ENCODE measurements at regions not wholly inside any gene's neighbourhood (a gene's known extent, or its start where the extent isn't known, plus 50 kb on each side); places are given as distances from the start of the nearest gene placed in this dataset.

- FAIRE-seq, result no peak
These were observed 629.6 kb upstream of the EPHA7 start for GRCh38 chr6:94049001-94049400.

- FAIRE-seq, result no peak
These were observed 625.9 kb upstream of the EPHA7 start for GRCh38 chr6:94045099-94045829.

GRCh38 chr6:94041945-94042709 lies 622.8 kb upstream of the EPHA7 start:
- no peak for FAIRE-seq

DNA sequence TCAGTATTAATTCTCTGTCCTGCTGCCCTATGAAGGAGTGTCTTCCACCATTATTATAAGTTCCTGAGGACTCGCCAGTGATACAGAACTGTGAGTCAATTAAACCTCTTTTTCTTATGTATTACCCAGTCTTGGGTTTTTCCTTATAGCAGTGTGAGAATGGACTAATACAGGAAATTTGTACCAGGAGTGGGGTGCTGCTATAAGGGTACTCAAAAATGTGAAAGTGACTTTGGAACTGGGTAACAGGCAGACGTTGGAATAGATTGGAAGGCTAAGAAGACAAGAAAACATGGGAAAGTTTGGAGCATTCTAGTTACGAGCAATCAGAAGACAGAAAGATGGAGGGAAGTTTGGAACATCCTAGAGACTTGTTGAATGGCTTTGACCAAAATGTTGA lies 616.7 kb upstream of the EPHA7 start:
- no peak for FAIRE-seq

DNA sequence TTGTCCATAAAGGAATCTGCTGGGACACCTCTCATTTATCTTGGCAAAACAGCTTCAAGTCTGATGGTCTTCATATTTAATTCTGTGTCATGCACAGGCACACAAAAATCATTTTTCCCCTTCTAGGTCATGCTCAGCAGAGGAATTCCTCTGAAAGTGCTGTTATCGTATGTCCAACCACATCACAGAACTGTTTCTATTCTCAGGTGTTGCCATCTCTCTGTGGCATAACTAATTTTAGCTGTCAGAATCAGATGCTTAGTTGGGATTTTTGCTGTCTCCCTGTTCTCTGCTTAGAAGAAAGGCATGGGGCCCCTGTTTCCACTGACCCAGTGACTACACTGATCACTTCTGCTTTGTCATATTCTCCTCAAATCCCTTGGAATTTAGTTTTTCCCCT lies 608.0 kb upstream of the EPHA7 start:
- FAIRE-seq, result no peak

GRCh38 chr6:94026575-94026974 lies 607.2 kb upstream of the EPHA7 start:
- FAIRE-seq, result no peak

DNA sequence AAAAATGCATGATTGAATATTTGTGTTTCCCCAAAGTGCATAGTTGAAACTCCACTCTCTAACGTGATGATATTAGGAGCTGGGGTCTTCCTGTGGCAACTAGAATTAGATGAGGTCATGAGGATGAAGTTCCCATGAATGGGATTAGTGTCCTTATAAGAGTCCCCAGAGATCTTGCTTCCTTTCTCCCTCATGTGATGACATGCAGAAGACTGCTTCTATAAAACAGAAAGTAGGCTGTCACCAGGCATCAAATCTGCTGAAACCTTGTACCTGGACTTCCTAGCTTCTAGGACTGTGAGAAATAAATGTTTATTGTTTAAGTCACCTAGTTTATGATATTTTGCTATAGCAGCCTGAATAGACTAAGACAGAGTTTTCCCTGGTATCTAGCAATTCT lies 586.5 kb upstream of the EPHA7 start:
- FAIRE-seq, result no peak

- no peak for FAIRE-seq
These were observed 573.6 kb upstream of the EPHA7 start for GRCh38 chr6:93992976-93993375.

DNA sequence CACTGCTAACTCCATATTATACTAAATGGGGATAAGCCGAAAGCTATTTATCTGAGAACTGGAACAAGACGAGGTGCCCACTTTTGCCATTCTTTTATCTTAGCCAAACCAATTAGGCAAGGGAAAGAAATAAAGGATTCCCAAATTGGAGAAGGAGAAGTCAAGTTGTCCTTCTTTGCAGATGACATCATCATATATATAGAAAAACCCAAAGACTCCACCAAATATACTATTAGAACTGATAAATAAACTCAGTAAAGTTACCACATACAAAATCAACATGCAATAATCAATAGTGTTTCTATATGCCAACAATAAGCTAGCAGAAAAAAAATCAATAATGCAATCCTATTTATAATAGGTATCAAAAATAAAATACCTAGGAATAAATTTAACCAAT lies 570.3 kb upstream of the EPHA7 start:
- no peak for FAIRE-seq

DNA sequence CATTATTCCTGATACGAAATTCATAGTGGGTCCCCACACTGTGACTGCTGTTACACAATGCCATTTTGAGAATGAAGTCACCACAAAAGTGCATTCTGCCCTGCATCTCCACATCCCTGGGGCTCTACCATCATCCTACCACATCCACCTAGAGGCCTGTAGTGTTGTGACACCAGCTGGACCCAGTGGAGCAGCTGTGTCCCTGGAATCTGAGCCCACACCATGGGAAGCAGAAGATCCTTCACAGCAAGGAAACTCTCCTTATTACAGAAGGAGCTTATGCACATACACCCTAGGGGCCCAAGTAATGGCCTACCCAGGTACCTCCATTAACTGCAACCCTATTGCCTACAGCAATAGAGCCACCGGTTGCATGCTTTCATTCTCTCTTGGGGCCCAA lies 566.6 kb upstream of the EPHA7 start:
- no peak for FAIRE-seq

GRCh38 chr6:93975159-93975558 lies 555.8 kb upstream of the EPHA7 start:
- no peak for FAIRE-seq

DNA sequence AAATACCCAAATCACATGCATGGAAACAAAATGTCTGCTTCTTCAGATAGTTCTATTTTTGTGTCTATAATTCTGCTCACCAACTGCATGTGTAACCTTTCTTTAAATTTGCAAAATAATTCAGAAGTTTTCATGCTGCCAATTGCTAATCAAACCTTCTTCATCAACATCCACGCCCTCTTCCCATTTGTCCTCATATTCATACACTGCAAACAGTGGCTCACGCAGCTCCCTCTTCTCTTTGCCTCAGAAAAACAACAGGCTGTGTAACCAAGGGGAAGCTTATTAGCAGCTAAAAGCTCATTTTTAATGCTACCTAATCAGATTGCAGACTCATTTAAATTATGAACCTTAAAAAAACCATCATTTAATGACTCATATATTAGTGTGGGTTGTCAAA lies 555.0 kb upstream of the EPHA7 start:
- no peak for FAIRE-seq

- FAIRE-seq, result no peak
These were observed 553.4 kb upstream of the EPHA7 start for GRCh38 chr6:93972791-93973190.

DNA sequence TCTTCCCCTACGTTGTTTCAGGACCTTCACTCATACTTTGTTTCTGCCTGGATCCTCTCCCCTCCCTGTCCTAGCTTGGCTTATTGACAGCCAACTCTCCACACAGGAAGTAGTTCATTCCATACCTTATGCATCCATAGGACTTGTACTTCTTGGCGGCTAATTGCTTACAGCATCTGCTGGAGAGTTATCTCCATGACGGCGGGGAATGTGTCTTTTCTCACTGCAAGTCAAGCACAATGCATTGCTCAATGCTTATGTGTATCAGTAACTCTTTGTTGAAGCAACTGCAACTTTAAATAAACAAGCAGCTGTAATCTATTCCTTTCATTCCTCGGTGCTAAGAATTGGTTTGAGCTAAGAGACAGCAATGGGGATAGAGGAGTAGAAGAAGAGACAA lies 551.3 kb upstream of the EPHA7 start:
- FAIRE-seq, result no peak

DNA sequence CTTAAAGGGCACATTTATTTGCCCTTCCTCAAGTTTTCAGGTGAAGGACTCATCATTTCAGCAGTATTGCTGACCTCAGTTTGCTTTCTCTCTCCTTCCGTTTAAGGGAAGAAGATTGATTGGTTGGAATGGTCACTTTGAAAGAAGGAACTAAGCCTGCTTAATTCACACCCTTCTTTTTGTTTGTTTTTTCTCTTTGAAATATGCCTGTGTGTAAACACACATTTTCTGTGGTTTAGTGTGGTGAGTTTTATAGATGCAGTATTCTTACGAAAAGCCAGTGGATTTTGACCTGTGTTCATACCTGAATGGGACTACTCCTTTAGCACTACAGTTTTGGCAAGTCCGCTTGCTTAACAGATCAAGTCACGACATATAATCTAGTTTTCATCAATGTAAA lies 548.8 kb upstream of the EPHA7 start:
- FAIRE-seq, result no peak

- FAIRE-seq, result no peak
These were observed 545.6 kb upstream of the EPHA7 start for GRCh38 chr6:93964926-93965325.

DNA sequence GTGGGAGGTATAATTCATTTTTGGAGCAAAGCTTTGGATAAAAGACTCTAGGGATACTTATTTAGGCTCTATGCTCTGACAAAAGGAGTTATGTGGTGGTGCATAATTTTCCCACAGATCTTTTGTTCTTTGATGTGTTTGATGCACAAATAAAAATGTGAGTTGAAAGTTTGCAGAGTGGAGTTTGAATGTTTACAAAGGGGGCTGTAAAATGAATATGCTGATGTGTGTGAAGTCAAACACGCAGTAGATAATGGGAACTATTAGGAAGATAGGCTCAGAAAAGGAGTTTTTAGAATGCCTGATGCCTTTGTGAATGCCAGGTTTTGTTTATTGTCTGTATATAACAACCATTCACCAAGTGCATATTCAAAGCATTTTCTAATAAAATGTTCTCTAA lies 545.0 kb upstream of the EPHA7 start:
- FAIRE-seq, result no peak

- no peak for FAIRE-seq
These were observed 543.2 kb upstream of the EPHA7 start for GRCh38 chr6:93962566-93962965.

GRCh38 chr6:93954584-93954983 lies 535.2 kb upstream of the EPHA7 start:
- FAIRE-seq, result no peak

GRCh38 chr6:93943661-93944060 lies 524.3 kb upstream of the EPHA7 start:
- FAIRE-seq, result no peak

DNA sequence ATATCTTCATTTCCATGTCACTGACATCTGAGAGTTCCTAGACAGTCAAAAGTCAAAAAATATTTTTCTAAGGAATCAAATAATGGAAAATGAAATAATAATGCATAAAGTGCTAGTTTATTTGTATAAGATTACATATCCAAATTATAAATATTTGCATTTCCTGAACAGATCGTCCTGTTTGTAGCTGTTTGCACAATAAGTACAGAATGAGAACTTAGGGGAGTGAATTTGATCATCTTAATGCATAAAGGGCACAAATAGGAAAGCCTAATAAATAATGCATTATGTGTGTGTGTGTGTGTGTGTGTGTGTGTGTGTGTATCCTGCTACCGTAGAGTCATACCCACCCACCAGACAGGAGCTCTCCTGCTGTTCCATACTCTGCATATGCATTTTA lies 521.0 kb upstream of the EPHA7 start:
- FAIRE-seq, result no peak

GRCh38 chr6:93932175-93932574 lies 512.8 kb upstream of the EPHA7 start:
- no peak for FAIRE-seq

GRCh38 chr6:93927731-93928130 lies 508.4 kb upstream of the EPHA7 start:
- FAIRE-seq, result no peak

DNA sequence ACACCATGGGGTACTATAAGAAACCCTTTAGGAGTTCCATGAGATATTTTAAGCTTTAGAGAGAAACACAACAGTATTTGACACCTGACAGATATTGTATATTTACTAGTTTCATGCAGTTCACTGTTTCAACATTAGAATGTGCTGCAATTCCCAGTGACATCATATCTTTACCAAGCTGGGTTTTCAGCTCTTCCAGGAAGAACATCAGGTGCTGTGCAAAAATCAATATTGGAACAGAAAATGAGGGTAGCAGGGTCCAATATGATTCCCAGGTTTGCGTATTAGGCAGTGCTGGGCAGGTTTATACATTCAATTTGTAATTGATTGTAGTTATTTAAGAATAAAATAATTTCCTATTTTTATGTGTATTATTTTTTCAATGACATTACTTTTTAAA lies 500.0 kb upstream of the EPHA7 start:
- FAIRE-seq, result no peak

DNA sequence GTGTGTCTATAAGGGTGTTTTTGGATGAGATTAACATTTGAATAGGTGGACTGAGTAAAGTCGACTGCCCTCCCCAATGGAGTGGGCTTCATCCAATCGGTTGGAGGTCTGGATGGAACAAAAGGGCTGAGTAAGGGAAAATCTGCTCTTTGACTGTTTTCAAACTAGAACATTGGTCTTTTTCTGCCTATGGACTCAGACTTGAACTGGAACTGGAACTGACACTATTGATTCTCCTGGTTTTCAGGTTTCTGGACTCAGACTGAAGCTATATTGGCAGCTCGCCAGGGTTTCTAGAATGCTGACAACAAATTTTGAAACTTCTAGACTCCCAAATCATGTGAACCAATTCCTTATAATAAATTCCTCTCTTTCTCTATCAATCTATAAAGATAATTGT lies 498.9 kb upstream of the EPHA7 start:
- FAIRE-seq, result no peak
